ENCODE measurements at regions not wholly inside any gene's neighbourhood (a gene's known extent, or its start where the extent isn't known, plus 50 kb on each side); places are given as distances from the start of the nearest gene placed in this dataset.

DNA sequence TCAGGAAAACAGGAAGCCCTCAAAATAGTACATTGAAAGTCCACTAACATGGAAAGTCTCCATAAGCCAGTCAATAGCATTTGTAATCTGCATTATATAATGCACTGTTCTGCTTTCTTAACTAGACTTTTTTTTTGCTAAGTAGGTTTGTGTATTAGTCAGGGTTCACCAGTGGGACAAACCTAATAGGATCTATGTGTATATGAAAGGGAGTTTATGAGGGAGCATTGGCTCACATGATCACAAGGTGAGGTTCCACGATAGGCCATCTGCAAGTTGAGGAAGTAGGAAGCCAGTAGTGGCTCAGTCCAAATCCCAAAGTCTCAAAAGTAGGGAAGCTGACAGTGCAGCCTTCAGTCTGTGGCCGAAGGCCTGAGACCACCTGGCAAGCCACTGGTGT, 116.0 kb downstream of the MXRA5 start:
- H3K4me3 ChIP-seq (ENCODE audit: low read depth in 1 of 3, low read length in 3 of 3), result no peak overlapping the region
- H3K27ac ChIP-seq (ENCODE audit: low read depth in 1 of 2, low read length in 2 of 2), result no peak overlapping the region
- DNase-seq (ENCODE audit: low spot score), result no peak
- H3K9ac ChIP-seq (ENCODE audit: low read depth in 1 of 2, low read length in 2 of 2), result no peak overlapping the region
- H3K27me3 ChIP-seq (ENCODE audit: control insufficient read depth in 4 of 4, insufficient read depth in 4 of 4, low read length in 3 of 4), result no peaks in the 10 kb centered on the region
- 52% methylated on average over 2 of the region's 2 CpGs for WGBS
- TF ChIP-seq, protein P1, sequence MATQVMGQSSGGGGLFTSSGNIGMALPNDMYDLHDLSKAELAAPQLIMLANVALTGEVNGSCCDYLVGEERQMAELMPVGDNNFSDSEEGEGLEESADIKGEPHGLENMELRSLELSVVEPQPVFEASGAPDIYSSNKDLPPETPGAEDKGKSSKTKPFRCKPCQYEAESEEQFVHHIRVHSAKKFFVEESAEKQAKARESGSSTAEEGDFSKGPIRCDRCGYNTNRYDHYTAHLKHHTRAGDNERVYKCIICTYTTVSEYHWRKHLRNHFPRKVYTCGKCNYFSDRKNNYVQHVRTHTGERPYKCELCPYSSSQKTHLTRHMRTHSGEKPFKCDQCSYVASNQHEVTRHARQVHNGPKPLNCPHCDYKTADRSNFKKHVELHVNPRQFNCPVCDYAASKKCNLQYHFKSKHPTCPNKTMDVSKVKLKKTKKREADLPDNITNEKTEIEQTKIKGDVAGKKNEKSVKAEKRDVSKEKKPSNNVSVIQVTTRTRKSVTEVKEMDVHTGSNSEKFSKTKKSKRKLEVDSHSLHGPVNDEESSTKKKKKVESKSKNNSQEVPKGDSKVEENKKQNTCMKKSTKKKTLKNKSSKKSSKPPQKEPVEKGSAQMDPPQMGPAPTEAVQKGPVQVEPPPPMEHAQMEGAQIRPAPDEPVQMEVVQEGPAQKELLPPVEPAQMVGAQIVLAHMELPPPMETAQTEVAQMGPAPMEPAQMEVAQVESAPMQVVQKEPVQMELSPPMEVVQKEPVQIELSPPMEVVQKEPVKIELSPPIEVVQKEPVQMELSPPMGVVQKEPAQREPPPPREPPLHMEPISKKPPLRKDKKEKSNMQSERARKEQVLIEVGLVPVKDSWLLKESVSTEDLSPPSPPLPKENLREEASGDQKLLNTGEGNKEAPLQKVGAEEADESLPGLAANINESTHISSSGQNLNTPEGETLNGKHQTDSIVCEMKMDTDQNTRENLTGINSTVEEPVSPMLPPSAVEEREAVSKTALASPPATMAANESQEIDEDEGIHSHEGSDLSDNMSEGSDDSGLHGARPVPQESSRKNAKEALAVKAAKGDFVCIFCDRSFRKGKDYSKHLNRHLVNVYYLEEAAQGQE (IDR thresholded peaks at IDR 0.05), result no peak
- TF ChIP-seq EGR1 (IDR thresholded peaks at IDR 0.05; ENCODE audit: low read depth in 2 of 2) (no peak), HNF4G (IDR thresholded peaks at IDR 0.05) (no peak), JUND (IDR thresholded peaks at IDR 0.05) (no peak), RAD21 (IDR thresholded peaks at IDR 0.05) (no peak), SP1 (IDR thresholded peaks at IDR 0.05) (no peak), YY1 (IDR thresholded peaks at IDR 0.05) (no peak), FOXA1 (IDR thresholded peaks at IDR 0.05) (no peak), FOXA2 (IDR thresholded peaks at IDR 0.05) (no peak), GABPA (IDR thresholded peaks at IDR 0.05 in 1 of 2, conservative IDR thresholded peaks at IDR 0.05 in 1 of 2) (no peak), RXRA (IDR thresholded peaks at IDR 0.05) (no peak), HNF4A (conservative IDR thresholded peaks at IDR 0.05) (no peak), NR2F2 (IDR thresholded peaks at IDR 0.05) (no peak)
- TF ChIP-seq, protein P2, sequence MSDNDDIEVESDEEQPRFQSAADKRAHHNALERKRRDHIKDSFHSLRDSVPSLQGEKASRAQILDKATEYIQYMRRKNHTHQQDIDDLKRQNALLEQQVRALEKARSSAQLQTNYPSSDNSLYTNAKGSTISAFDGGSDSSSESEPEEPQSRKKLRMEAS (IDR thresholded peaks at IDR 0.05), result no peak
- TF ChIP-seq, protein P3, sequence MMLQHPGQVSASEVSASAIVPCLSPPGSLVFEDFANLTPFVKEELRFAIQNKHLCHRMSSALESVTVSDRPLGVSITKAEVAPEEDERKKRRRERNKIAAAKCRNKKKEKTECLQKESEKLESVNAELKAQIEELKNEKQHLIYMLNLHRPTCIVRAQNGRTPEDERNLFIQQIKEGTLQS (IDR thresholded peaks at IDR 0.05), result no peak
- H3K9me3 ChIP-seq (ENCODE audit: control insufficient read depth in 4 of 4, low read length in 3 of 4), result no peaks in the 10 kb centered on the region
- H3K4me1 ChIP-seq (ENCODE audit: control insufficient read depth in 4 of 4, insufficient read depth in 4 of 4, low read length in 3 of 4), result no peaks in the 10 kb centered on the region
- H3K36me3 ChIP-seq (ENCODE audit: control insufficient read depth in 4 of 4, insufficient read depth in 3 of 4, low read depth in 1 of 4, low read length in 3 of 4), result no peaks in the 10 kb centered on the region

DNA sequence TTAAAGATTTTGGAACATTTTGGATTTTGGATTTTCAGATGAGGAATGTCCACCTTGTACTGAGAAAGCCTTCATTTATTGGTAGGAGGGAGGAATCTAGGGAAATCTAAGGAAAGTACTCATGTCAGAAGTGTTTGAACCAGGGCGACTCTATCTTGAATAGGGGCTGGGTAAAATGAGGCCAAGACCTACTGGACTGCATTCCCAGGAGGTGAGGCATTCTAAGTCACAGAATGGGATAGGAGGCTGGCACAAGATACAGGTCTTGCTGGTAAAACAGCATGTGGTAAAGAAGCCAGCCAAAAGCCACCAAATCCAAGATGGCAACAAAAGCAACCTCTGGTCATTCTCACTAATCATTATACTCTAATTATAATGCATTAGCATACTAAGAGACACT, 118.9 kb downstream of the MXRA5 start:
- no peaks in the 10 kb centered on the region for H3K27me3 ChIP-seq (ENCODE audit: control insufficient read depth in 4 of 4, insufficient read depth in 4 of 4, low read length in 3 of 4)
- DNase-seq (ENCODE audit: low spot score), result no peak
- no peaks in the 10 kb centered on the region for H3K9me3 ChIP-seq (ENCODE audit: control insufficient read depth in 4 of 4, low read length in 3 of 4)
- no peak overlapping the region for H3K4me3 ChIP-seq (ENCODE audit: low read depth in 1 of 3, low read length in 3 of 3)
- no peaks in the 10 kb centered on the region for H3K36me3 ChIP-seq (ENCODE audit: control insufficient read depth in 4 of 4, insufficient read depth in 3 of 4, low read depth in 1 of 4, low read length in 3 of 4)
- no peaks in the 10 kb centered on the region for H3K4me1 ChIP-seq (ENCODE audit: control insufficient read depth in 4 of 4, insufficient read depth in 4 of 4, low read length in 3 of 4)
- 94% methylated on average over 1 of the region's 1 CpG for WGBS
- no peak overlapping the region for H3K9ac ChIP-seq (ENCODE audit: low read depth in 1 of 2, low read length in 2 of 2)
- no peak overlapping the region for H3K27ac ChIP-seq (ENCODE audit: low read depth in 1 of 2, low read length in 2 of 2)
- no peak for TF ChIP-seq TAF1 (conservative IDR thresholded peaks at IDR 0.05)
- TF ChIP-seq, protein P4, sequence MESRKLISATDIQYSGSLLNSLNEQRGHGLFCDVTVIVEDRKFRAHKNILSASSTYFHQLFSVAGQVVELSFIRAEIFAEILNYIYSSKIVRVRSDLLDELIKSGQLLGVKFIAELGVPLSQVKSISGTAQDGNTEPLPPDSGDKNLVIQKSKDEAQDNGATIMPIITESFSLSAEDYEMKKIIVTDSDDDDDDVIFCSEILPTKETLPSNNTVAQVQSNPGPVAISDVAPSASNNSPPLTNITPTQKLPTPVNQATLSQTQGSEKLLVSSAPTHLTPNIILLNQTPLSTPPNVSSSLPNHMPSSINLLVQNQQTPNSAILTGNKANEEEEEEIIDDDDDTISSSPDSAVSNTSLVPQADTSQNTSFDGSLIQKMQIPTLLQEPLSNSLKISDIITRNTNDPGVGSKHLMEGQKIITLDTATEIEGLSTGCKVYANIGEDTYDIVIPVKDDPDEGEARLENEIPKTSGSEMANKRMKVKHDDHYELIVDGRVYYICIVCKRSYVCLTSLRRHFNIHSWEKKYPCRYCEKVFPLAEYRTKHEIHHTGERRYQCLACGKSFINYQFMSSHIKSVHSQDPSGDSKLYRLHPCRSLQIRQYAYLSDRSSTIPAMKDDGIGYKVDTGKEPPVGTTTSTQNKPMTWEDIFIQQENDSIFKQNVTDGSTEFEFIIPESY (IDR thresholded peaks at IDR 0.05), result no peak
- TF ChIP-seq SP1 (IDR thresholded peaks at IDR 0.05), result no peak
- no peak for TF ChIP-seq NR2F2 (IDR thresholded peaks at IDR 0.05)
- no peak for TF ChIP-seq FOXA2 (IDR thresholded peaks at IDR 0.05)
- TF ChIP-seq, protein P3 (IDR thresholded peaks at IDR 0.05), result no peak
- TF ChIP-seq RAD21 (IDR thresholded peaks at IDR 0.05), result no peak
- TF ChIP-seq HNF4A (conservative IDR thresholded peaks at IDR 0.05), result no peak
- TF ChIP-seq, protein P2 (IDR thresholded peaks at IDR 0.05), result no peak
- TF ChIP-seq HNF4G (IDR thresholded peaks at IDR 0.05), result no peak
- TF ChIP-seq YY1 (IDR thresholded peaks at IDR 0.05), result no peak
- TF ChIP-seq, protein P1 (IDR thresholded peaks at IDR 0.05), result no peak
- TF ChIP-seq JUND (IDR thresholded peaks at IDR 0.05), result no peak
